Glomerular visceral epithelial cell (primary cell): ENCODE measurements at regions not wholly inside any gene's neighbourhood (a gene's known extent, or its start where the extent isn't known, plus 50 kb on each side); places are given as distances from the start of the nearest gene placed in this dataset.

Experiments
- DNase-seq: peaks from one replicate; pipeline ENCODE4 v3.0.0-alpha.2; 2016; ENCODE audit errors: extremely low spot score

DNA sequence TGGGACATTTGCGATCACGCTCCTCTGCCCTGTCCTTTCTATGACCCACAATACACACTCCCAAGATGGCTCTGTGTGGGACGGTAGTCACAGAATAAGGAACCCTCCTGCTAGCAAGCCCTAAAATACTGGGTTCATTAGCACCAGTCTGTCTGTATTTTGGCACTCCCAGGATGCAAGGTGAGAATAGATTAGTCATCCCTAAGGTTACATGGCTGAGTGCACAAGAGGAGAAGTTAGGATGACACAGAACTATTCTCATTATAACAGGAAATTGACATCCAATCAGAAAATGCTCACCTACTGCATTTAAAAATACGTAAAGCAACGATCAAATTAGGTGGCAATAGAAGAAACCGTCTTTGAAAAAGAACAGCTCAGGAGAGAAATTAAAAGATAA lies 590.2 kb downstream of the EPHA4 start:
- DNase-seq = peak; percentile 49

DNA sequence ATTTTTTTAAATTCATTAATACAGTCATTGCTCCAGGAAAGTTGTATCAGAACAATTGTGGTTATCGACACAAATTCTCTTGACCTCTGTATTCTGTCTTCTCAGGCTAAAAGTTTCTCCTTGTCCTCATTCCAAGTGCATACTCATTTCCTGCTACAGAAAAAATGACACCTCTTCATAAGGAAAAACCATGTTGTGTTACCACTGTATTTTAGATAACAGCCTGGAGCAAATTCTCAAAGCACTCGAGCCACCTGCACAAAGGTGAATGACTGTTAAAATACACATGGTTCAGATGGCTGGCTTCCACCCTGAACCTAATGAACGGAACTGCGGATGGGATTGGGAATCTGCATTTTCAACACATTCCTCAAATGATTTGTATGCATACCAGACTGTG lies 586.5 kb downstream of the EPHA4 start:
- DNase-seq = no peak

DNA sequence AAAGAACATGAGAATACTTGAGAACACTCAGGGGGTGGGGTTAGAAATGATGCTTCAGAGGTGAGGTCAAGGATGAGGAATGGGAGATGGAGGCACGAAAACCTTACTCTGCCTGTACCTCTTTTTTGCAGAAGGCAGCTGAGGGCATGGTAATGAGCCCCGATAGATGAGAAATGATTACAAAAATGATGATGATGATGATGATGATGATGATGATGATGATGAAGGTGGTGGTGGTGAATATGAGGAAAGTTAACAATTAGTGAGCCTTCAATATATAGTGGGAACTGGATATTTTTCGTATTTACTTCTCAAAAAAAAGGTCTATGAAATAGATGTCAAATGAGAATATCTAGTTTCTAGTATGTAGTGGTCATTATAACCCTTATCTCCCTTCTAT lies 584.3 kb downstream of the EPHA4 start:
- no peak for DNase-seq

DNA sequence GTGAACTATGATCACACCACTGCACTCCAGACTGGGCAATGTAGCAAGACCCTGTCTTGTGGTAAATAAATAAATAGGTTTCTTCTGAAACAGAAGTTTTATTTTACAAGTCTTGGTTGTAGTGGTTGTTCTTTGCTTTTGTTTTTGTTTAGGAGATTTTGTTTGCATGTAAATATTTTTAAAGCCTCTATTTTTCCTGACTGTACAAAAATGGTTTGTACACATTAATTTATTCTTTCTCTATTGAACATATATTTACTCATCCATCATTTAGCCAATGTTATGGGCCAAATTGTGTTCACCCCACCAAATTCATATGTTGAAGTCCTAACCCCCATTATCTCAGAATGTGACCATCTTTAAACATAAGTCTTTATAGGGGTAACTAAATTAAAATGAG lies 580.1 kb downstream of the EPHA4 start:
- DNase-seq = no peak

DNA sequence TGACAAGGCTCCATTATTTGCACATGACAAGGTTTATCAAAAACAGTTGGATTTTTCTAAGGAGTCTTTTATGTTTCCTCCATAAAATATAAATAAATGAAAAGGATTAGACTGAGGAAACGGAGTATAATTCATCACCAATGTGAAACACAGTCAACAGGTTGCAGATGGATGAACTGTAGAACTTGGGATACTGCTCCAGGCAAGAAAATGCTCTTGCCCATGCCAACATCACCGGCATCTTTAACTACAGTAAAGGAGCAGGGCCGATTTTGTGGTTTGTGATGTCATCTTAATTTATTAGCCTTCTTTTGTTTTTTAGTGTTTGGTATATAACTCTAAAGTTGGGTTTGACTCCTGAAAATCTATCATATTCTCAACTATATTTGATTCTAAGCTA lies 577.3 kb downstream of the EPHA4 start:
- DNase-seq = no peak

DNA sequence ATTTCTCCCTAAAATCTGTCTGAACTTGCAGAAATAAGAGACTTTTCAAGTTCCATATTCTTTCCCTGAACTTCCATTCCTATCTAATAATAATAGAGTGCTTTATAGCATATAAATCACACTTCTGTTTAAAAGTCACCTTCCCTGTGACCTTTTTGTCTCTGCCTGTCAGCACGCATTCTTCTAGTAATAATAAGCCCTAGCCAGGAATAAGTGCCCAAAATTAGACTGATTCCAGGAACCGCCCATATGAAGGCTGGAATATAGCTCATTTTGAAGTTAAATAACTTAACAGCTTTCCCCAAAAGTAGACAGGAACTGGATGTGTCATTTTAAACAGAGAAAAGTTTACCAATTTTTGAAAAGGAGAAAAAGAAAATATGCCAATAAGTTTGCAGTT lies 576.5 kb downstream of the EPHA4 start:
- DNase-seq = no peak

DNA sequence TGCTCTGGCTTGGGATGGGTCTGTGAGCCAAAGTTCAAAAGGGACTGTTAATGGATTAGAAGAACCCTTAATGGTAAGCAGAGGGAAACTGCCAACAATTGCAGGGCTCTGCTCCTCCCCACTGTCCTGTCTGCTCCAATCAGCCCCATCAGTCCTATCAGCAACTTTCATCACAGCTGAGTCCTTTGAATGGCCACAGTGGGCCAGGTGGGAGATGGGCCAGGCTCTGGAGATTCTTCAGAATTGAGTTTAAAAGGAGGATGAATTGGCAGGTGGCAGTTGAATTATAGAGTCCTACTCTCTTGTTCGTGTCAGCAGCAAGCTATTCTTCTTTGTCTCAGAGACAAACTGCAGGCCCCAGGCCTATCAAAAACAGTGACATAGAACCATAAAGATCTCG lies 573.9 kb downstream of the EPHA4 start:
- DNase-seq = no peak

DNA sequence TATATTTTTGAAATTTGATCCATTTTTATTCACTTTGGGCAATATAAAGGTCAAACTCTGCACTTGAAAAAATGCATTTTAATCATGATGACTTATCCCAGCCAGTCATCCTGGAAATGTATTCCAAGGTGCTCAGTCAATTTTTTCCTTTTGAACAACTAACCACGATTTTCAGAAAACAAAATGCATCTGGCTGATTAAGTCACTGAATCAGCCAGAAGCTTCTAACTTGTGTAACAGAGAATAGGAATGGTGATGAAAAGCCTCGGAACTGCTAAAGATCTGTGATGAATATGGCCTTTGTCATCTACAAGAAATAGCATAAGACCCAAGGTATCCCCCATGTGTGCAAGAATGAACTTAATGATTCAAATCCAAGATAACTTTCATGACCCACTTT lies 572.7 kb downstream of the EPHA4 start:
- DNase-seq = no peak

DNA sequence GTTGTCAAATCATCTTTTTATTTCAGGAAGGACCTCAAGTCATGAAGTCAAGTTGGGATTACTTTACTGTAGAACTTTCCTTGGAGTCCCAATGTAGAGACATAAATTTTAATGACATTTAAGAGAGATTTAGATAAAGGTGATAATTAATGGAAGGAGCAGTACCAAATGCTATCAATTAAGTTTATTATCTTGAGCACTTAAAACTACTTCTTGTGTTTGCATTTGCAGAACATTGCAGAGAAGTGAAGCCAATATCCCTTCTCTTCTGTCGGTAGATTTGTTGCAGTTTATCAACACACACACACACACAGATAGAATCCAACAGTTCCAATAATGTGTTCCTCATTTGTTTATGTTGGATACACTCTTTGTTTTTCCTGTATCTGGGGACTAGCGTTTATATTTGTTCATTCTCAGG lies 570.7 kb downstream of the EPHA4 start:
- no peak for DNase-seq

DNA sequence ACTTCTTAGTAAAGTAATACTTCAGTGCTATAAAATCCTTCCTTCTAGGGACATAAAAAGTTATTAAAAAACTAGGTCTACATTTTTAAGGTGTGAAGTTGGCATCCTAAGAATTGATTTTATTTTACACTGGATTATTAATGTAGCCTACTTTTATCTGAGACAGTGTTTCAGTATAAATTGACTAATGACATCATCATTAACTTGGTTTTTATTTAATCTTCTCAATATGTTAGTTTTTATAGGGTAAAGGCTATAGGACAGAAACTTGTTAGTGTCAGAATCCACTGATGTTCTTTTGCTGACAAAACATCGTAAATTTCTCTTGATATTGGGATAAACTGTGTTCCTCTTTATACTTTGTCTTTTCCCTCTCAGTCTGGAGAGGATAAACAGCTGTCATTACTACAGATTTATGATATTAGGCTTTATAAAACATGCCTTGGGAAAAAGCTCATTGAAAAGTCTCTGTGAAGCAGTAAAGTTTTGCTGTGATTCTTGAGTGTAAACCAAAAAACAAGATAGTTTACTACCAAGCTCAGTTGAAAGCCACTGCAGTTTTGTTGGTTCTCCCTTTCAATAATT lies 569.9 kb downstream of the EPHA4 start:
- no peak for DNase-seq

DNA sequence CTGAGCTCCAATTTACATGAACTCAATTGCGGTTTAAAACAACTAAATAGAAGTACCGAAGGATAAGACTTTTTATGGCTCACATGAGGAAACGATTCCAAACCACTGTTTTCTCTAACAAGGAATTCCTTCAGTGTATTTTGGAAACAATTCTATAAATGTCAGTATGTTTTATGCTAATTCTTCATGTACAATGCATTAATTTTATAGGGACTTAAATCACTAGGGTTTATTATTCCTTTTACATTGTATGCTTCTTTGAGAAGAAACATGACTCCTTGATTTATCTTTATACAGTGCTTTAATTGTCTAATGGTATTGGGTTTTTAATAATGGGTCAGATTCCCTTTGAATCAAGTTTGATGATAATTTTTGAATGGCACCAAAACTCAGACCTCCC lies 566.8 kb downstream of the EPHA4 start:
- DNase-seq = no peak

DNA sequence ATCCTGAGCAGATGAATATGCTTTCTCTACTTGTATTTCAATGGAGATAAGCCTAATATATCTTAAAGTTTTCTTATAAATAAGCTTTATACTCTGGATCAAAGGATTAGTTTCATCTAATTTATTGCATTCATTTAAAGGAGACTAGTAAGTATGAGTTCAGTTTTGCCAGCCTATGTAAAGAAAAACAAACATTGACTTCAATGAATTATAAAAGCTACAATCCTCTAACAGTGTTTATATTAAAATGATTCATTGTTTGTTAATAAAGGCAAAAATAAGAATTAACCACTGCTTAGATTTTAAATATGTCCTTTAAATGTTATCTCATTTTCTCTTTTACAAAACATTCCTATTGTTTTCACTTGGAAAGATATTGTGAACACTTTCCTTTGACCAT lies 566.0 kb downstream of the EPHA4 start:
- DNase-seq = no peak

DNA sequence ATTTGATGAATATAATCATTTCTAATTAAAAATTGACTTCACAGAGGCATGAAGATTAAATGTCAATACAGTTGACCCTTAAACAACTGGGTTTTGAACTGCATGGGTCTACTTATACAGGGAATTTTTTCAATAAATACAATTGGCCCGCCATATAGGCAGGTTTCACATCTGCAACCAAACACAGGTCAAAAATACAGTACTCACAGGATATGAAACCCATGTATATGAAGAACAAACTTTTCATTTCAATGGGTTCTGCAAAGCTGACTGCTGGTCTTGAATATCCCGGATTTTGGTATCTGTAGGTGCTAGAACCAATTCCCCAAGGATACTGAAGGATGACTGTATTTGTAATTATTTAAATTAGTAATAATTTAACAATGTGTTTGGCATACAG lies 555.6 kb downstream of the EPHA4 start:
- DNase-seq = no peak

DNA sequence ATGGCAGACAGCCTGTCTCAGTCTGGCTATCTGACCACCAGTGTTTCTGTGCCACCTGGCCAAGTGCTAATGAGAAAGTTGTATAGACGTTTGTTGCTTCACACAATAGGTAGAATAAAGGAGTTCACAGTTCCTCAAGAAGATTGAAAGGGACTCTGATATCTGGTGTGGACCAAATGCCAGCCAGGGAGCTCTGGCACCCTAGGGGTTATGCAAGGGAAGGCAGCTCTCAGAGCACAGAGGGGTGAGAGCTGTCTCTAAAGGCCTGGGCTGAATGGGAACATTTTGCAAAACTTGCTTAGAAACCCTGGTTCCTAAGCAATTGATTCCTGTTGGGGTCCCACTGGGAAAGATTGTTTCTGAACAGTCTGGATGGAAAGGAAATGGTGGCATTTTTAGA lies 553.8 kb downstream of the EPHA4 start:
- DNase-seq = no peak

DNA sequence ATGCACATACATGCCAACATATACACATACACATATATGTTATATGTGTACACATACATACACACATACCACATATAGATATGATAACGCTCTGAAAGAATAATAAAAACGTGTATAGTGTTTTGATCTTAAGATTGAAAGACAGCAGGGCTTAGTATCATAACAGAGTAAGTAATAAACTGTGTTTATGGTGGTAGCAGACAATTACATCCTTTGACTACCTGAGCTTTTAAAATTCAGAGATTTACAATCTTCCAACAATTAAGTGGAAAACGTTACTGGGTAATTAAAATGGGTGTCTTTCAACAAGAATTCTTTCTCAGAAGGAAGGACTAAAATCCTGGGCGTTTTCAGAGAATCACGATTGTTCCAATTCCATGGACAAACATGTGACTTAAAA lies 552.4 kb downstream of the EPHA4 start:
- no peak for DNase-seq

DNA sequence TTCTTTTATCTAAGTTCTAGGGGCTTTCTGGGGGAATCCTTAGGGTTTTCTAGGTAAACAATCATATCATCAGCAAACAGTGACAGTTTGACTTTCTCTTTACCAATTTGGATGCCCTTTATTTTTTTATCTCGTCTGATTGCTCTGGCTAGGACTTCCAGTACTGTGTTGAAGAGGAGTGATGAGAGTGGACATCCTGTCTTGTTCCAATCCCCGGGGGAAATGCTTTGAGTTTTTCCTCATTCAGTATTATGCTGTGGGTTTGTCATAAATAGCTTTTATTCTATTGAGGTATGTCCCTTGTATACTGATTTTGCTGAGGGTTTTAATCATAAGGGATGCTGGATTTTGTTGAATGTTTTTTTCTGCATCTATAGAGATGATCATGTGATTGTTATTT lies 549.5 kb downstream of the EPHA4 start:
- no peak for DNase-seq

DNA sequence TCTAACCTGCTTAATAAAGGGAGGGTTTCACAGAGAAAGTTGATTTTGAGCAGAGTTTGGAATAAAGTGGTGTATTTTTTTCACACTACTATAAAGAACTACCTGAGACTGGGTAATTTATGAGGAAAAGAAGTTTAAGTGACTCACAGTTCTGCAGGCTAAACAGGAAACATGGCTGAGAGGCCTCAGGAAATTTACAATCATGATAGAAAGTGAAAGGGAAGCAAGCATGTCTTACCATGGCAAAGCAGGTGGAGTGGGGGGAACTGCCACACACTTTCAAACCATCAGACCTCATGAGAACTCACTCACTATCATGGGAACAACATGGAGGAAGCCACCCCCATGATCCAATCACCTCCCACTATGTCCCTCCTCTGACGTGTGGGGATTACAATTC lies 546.7 kb downstream of the EPHA4 start:
- peak; percentile 30 for DNase-seq

DNA sequence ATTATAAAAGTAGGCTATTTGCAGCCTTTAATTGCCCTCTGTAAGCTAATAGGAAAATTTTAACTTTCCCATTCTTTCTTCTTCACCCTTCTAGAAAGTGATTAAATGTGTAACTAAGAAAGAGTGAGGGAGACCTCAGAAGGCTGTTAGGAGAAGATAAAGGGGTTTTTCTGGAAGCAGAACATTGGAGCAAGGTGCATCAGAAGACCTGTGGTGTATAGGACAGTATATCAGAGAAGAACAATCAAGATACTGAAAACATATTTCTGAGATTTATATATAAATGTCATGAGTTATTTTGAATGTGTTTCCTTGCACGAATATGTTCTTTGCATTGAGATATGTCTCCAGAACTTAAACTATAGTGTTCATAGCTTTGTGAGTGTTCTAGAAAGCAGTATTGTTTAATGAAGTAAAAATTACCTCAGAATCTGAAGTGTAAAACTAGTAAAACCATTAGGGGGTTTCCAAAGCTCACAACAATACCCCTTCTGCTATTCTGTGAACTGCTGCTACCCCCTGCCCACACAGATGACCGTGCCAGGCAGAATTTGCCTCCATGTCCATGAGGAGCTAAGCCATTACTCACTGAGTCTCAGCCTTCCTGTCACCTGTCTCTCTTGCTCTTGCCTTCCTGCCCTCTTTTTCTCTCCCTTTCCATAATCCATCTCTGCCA lies 537.9 kb downstream of the EPHA4 start:
- DNase-seq = no peak

DNA sequence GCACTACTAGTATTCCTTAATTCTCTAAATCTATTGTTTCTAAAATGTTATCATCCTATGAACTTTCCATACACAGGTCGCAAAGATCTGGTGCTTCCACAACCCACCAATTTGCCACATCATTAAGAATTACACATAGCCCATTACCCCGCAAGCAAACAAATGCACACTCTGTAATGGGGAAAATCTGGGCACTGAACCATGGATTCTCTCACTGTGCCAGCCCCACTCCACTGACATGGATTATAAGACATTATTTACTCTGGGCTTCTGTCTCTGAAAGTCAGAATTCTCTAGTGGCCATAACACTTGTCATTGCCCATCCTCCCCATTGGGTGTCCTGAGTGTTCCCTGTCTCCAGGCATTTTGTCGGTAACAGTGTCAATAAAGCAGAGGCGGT lies 537.1 kb downstream of the EPHA4 start:
- no peak for DNase-seq

DNA sequence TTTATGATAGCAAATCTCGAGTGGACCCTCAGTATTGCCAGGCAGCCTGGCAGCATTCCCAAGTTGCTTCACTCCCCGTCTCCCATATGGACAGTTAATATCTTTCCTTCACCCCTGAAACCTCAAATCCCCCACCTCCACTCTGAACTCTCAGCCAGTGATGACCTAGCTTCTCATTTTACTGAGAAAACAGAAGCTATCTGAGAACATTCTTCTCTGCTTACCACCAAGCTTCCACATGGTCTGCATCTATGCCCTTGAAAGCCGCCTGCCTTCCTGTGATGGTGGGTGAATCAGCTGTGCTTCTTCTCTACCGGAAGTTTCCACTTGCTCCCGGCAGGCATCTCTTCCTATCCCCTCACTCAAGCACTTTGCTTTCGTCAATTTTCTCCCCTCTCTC lies 529.2 kb downstream of the EPHA4 start:
- DNase-seq = no peak

DNA sequence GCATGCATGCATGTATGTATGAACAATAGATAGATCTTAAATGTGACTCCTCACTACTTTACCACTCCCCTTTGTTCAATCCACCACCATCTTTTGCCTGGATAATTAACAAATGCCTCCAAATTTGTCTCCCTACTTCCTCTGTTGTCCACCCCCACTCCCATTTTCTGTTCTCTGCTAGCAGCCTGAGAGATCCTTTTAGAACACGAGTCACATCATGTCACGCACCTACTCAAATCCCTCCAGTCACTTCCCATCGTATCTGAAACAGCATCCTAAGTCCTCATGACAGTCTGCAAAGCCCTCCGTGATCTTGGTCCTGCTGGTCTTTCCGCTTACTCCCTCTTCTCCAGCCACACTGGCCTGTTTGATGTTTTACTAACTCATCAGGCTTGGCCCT lies 527.3 kb downstream of the EPHA4 start:
- no peak for DNase-seq

DNA sequence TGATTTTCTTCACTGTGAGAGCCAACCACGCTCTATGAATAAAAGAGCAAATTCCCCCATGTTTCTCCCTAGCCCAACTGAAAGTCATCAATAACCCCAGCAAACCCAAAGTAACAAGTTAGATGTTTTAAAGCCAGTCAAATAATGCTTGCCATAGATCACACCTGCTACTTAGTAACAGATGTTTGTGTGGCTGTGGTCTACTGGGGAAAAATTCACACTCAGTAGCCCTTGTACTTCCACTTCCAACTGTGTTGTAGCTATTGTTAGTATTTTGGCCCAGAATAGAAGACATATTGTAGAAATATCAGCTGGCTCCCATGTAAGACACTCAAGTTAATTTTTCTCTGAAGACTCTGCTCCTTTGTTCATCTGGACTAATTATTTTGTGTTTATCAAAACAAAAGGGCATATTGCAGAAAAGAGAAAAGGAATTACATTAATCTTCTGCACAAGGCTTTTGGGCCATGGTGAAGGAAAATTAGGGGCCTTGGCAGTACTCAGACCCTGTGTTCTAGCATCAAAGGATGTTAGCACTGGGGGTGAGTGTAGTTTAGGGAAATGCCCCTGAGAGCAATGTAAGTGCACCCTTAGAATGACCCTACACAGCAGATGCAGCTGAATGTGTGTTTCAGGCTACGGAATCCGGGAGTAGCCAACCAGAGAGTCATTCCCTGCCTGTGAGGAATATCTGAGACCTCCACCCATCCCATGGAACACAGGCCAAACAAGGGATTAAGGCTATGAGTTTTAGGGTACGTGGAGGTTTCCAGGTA lies 521.9 kb downstream of the EPHA4 start:
- DNase-seq = no peak

DNA sequence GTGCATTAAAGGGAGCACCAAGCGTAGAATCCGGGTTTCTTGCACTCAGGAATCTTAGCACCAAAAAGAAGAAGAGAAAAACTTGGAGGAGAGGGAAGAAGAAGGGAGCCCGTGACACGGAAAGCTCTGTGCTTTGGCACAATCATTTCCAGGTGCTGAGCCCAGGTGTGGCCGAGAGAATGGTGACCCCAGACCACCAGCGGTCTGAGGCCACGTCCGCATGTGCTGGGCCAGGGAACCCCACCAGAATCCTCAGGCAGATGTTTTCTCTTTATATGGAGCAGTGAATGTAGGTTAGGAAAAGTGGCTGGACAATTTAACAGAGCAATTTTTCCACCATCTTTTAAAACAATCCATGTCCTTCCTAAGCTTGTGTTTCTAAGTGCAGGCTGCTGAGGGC lies 520.9 kb downstream of the EPHA4 start:
- DNase-seq = no peak
